AG04449 (cell line): ENCODE measurements at regions not wholly inside any gene's neighbourhood (a gene's known extent, or its start where the extent isn't known, plus 50 kb on each side); places are given as distances from the start of the nearest gene placed in this dataset.

Experiments
- CTCF ChIA-PET: fragments of 350-600 bp; formaldehyde crosslinking; extraction: SDS; loops from one replicate; lab custom pipeline; 2021; ENCODE audit warnings: antibody characterized with exemption; lab: Yijun Ruan, JAX
- POLR2A ChIA-PET: fragments of 400-600, 350-600 bp; formaldehyde crosslinking; extraction: SDS; loops from one replicate; lab custom pipeline; 2020; ENCODE audit warnings: antibody characterized with exemption, inconsistent platforms; lab: Yijun Ruan, JAX
- DNase-seq: peaks from one replicate; pipeline ENCODE4 v3.0.0-alpha.2; 2010; ENCODE audit warnings: low read depth, low spot score
- H3K4me3 ChIP-seq: 2 replicates; pipeline ENCODE4 v1.5.1; 2011; ENCODE audit warnings: low read depth, mild to moderate bottlenecking, control low read depth, low read length
- TF ChIP-seq, protein P1 (sequence below): IDR thresholded peaks from one replicate; pipeline ENCODE4 v1.5.1; 2011; ENCODE audit warnings: mild to moderate bottlenecking, moderate library complexity, low read length, control low read depth, inconsistent platforms; ENCODE audit not compliant: insufficient read depth; ENCODE audit errors: missing control alignments

DNA sequence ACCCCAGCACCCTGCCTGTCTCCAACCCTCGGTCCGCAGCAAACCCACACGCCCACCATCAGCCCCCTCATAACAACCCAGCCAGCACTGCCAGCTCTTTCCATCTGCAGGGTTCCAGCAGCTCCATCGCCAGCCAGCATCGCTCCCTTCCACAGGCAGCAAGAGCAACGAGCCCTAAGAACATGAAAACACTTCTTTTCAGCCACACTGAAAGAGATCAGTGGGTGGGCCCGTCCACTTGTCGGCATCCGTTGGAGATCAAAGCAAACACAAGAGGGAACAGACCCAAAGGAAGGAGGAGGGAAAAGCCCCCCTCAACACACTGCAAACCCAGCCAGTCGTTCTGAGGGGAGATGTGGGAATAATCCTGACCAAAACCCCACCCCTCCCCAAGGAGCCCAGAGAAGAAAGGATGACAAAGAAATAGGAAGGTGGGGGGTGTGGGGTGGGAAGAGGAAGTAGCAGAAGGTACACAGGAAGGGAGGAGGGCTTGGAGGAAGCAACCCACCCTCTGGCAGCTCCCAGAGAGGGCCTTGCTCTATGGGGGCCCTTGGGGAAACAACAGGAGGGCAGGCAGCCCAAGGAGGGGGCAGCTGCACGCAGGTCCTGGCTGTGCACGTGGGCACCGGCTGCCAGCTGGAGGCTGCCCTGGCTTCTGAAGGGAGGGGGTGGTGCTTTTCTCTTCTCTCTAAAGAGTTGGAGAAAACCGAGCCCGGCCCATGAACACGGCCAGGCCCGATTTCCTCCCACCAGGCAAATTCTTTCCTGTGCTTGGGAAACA, 473.6 kb upstream of the PROK2 start:
- DNase-seq, result no peak
- H3K4me3 ChIP-seq, result no peak overlapping the region
- ChIA-PET CTCF (interaction anchor here (0.7 to 0.9 kb wide), 2 partner anchors 8 to 563 kb away, joined by 3 read pairs; no protein-coding TSS in a partner anchor), POLR2A (no interaction called here)
- TF ChIP-seq, protein P1, sequence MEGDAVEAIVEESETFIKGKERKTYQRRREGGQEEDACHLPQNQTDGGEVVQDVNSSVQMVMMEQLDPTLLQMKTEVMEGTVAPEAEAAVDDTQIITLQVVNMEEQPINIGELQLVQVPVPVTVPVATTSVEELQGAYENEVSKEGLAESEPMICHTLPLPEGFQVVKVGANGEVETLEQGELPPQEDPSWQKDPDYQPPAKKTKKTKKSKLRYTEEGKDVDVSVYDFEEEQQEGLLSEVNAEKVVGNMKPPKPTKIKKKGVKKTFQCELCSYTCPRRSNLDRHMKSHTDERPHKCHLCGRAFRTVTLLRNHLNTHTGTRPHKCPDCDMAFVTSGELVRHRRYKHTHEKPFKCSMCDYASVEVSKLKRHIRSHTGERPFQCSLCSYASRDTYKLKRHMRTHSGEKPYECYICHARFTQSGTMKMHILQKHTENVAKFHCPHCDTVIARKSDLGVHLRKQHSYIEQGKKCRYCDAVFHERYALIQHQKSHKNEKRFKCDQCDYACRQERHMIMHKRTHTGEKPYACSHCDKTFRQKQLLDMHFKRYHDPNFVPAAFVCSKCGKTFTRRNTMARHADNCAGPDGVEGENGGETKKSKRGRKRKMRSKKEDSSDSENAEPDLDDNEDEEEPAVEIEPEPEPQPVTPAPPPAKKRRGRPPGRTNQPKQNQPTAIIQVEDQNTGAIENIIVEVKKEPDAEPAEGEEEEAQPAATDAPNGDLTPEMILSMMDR, result no peak

DNA sequence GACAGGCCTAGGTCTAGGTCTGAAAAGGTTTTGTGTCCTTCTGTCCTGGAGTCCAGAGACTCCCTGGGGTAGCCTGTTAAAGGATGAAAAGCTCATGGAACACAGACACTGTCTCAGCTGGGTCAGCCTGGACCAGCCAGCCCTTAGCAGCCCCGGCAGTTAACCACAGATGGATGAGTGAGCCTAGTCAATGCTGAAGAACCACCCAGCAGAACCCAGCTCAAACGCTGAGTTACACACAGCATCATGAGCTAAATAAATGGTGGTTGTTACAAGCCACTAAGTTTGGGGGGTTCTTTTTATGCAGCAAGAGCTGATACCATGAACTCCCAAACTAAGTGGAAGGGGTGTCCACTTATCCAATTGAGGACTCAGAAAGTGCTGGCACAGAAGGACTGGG, 472.8 kb upstream of the PROK2 start:
- CTCF ChIA-PET, result interaction anchor here (0.7 to 0.9 kb wide), 2 partner anchors 8 to 561 kb away, joined by 3 read pairs; no protein-coding TSS in a partner anchor
- TF ChIP-seq, protein P1, result no peak
- DNase-seq, result no peak
- H3K4me3 ChIP-seq, result no peak overlapping the region
- POLR2A ChIA-PET, result no interaction called here

DNA sequence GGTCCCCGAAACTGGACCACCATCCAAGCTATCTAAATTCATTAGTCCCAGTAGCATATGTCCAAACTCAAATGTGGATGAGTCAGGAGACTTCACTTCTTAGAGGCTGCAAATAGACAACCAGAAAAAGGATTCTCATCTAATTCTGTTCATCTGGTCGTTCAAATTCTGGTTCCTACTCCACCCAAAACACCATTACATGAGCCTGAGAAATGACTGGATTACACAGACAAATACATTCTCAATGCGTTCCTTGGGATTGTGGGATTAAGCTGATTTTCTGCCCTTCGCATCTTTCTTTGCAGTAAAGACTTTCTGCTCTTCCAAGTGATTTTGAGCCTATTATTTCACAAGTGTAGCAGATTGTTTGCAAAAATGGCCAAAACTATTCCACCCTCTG, 472.3 kb upstream of the PROK2 start:
- POLR2A ChIA-PET, result no interaction called here
- no peak overlapping the region for H3K4me3 ChIP-seq
- DNase-seq, result no peak
- CTCF ChIA-PET, result interaction anchor here (0.9 to 1.8 kb wide), 2 partner anchors 8 to 562 kb away, joined by 3 to 4 read pairs; no protein-coding TSS in a partner anchor
- TF ChIP-seq, protein P1, result no peak

DNA sequence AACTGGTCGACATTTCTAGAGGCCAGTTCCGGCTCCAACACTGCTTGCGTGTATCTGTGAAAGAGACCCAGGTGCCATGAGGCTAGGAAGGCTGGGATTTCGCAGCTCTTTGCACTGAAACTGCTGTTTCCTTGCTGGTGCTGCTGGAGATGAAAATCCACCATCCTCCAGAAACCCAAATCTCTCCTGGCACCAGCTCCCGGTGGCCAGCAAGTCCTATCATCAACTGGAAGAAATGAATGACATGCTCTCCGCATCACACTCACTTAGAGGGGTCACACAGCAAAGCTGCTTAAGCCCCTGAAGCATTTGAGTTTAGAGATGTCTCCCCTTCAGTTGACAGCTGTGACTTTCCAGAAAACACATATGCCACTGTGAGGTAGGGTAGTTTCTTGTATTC, 471.8 kb upstream of the PROK2 start:
- H3K4me3 ChIP-seq, result no peak overlapping the region
- DNase-seq, result no peak
- ChIA-PET CTCF (interaction anchor here (0.9 to 1.8 kb wide), 2 partner anchors 8 to 562 kb away, joined by 3 to 4 read pairs; no protein-coding TSS in a partner anchor), POLR2A (interaction anchor here (0.6 kb wide), 1 partner anchor 58 kb away, joined by 4 read pairs; no protein-coding TSS in a partner anchor)
- TF ChIP-seq, protein P1, result no peak

DNA sequence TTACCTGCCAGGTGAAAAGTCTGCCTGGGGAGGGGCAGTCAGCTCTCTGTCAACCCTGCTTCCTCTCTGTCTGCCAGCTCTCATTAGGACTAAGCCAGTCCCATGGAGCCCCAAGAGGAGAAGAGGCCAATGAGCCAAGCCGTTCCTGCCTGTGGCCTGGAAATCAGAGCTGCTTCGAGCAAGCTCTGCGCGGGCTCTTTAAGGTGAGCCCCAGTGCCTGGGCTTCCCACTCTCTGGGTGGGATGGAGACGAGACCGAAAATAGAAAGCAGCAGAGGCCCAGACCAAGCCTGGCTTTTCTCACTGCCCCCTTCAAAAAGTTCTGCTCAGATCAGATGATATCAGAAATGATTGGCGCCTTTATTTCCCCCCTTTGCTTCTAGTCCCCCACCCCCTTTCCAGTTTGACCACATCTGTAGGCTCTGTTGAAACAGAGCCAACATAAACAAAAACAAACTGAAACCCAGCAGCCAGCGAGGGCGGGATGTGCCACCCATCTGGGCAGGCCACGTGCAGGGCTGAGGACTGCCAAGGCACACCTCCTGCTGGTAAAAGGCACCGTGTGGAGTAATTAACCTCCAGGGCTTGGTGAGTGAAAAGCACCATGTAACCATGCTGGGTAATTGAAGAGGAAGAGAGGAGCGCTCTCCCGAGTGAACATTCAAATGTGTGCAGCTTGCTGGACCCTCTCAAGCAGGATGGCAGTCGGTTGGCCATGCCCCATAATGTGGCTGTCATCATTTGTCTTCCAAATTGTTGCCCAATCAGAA, 471.0 kb upstream of the PROK2 start:
- no peak for DNase-seq
- ChIA-PET CTCF (interaction anchor here (1.8 kb wide), 1 partner anchor 9 kb away, joined by 4 read pairs; no protein-coding TSS in a partner anchor), POLR2A (interaction anchor here (0.6 kb wide), 1 partner anchor 57 kb away, joined by 4 read pairs; no protein-coding TSS in a partner anchor)
- TF ChIP-seq, protein P1, result no peak
- H3K4me3 ChIP-seq, result no peak overlapping the region
